H1 (cell line): ENCODE measurements at regions not wholly inside any gene's neighbourhood (a gene's known extent, or its start where the extent isn't known, plus 50 kb on each side); places are given as distances from the start of the nearest gene placed in this dataset.

Source experiments
- BRCA1 ChIP-seq: IDR thresholded peaks from 2 replicates; pipeline ENCODE4 v1.6.1; 2012; ENCODE audit warnings: low read depth, low read length, improper control_type of control experiment
- CEBPB ChIP-seq: IDR thresholded peaks from 2 replicates; pipeline ENCODE4 v1.6.1; 2012; ENCODE audit warnings: low read depth, low read length
- CHD7 ChIP-seq: fragments of 300-600 bp; sonication (generic); IDR thresholded peaks from 2 replicates; pipeline ENCODE4 v1.7.1; 2012; ENCODE audit warnings: low read length, moderate library complexity, mild to moderate bottlenecking, inconsistent platforms; ENCODE audit not compliant: insufficient replicate concordance
- HDAC6 ChIP-seq: IDR thresholded peaks from one replicate; pipeline ENCODE4 v1.7.1; 2012; ENCODE audit warnings: low read depth, mild to moderate bottlenecking, inconsistent platforms, low read length, moderate library complexity
- POU5F1 ChIP-seq: IDR thresholded peaks from 2 replicates; pipeline ENCODE4 v1.6.1; 2011; ENCODE audit warnings: low read depth, mild to moderate bottlenecking, low read length, moderate library complexity
- RNF2 ChIP-seq: fragments of 200-900, 300-1000 bp; sonication (generic); IDR thresholded peaks from 2 replicates; pipeline ENCODE4 v1.7.1; 2016; ENCODE audit warnings: borderline replicate concordance, low read depth, mild to moderate bottlenecking, antibody characterized with exemption, low read length; ENCODE audit not compliant: poor library complexity, severe bottlenecking; ENCODE audit errors: missing control alignments
- SP4 ChIP-seq: IDR thresholded peaks from 2 replicates; pipeline ENCODE4 v1.6.1; 2012; ENCODE audit warnings: low read length, inconsistent platforms
- TF ChIP-seq, protein P1 (sequence below): IDR thresholded peaks from 2 replicates; pipeline ENCODE4 v1.6.1; 2011; ENCODE audit warnings: low read depth, mild to moderate bottlenecking, low read length; ENCODE audit not compliant: insufficient read depth

DNA sequence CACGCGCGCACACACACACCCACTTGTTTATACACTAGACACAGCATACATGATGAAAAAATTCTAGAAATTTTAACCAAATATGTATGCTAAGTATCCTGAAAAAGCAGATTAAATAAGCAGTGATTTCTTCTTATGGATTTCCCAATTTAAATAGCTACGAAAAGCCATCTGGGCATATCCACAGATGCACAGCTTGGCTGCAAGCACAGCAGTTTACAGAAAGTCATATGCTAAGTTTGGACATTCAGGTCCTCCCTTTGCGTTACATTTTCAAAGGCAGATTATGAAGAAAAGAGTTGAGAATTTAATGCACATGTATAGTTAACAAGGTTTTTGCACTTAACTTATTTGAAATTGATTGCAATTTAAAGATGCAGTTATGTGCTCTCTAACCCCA, 542.2 kb upstream of the EPHA5 start (continued):
- TF ChIP-seq CHD7 (no peak), BRCA1 (no peak), CEBPB (no peak), POU5F1 (no peak), RNF2 (no peak), HDAC6 (no peak), SP4 (no peak)
- TF ChIP-seq, protein P1, sequence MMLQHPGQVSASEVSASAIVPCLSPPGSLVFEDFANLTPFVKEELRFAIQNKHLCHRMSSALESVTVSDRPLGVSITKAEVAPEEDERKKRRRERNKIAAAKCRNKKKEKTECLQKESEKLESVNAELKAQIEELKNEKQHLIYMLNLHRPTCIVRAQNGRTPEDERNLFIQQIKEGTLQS, result no peak
- TF ChIP-seq, all 59 proteins: peak for 0
